ENCODE measurements at regions not wholly inside any gene's neighbourhood (a gene's known extent, or its start where the extent isn't known, plus 50 kb on each side); places are given as distances from the start of the nearest gene placed in this dataset.

- TF ChIP-seq CTCF (IDR thresholded peaks at IDR 0.05) (no peak), EZH2 (IDR thresholded peaks at IDR 0.05) (no peak), EZH2phosphoT487 (IDR thresholded peaks at IDR 0.05) (no peak)
These were observed 551.9 kb downstream of the BNC2 start for GRCh38 chr9:16318516-16319060.
